ENCODE measurements at regions not wholly inside any gene's neighbourhood (a gene's known extent, or its start where the extent isn't known, plus 50 kb on each side); places are given as distances from the start of the nearest gene placed in this dataset.

- Mint-ChIP-seq H3K36me3 (no peaks in the 10 kb centered on the region), H3K4me1 (peaks cover 0 to 9% (median under 1%) of the 10 kb centered on the region in 4 donors), H3K27me3 (peaks cover 46% of the 10 kb centered on the region), H3K27ac (no peak overlapping the region), H3K9me3 (peaks cover 0 to 11% (median 2%) of the 10 kb centered on the region in 7 donors), H3K4me3 (peak overlapping the region in 1 of 4 donors; percentile 29)
- DNase-seq (no peak), ATAC-seq (ENCODE audit: low read depth in 2 of 2) (no peak)
- Histone ChIP-seq H3K9me3 (ENCODE audit: control insufficient read depth in 2 of 2, low read length in 2 of 2) (no peaks in the 10 kb centered on the region), H3K4me3 (ENCODE audit: low read depth, low read length) (no peak overlapping the region), H3K36me3 (ENCODE audit: control insufficient read depth, insufficient read depth, low read length) (no peaks in the 10 kb centered on the region), H3K4me1 (ENCODE audit: control insufficient read depth, insufficient read depth, low read length, poor library complexity, severe bottlenecking) (no peaks in the 10 kb centered on the region), H3K27ac (ENCODE audit: insufficient read depth, low read length, poor library complexity, severe bottlenecking) (no peak overlapping the region), H3K27me3 (ENCODE audit: control insufficient read depth, insufficient read depth, low read length) (peaks cover 7% of the 10 kb centered on the region)
Observed at GRCh38 chr13:107866032-107866940, 349.1 kb downstream of the LIG4 start.

GRCh38 chr13:107865643-107866031 is 349.7 kb downstream of the LIG4 start:
- H3K4me1 Mint-ChIP-seq = peaks cover 0 to 9% (median under 1%) of the 10 kb centered on the region in 4 donors
- Histone ChIP-seq H3K27ac (ENCODE audit: insufficient read depth, low read length, poor library complexity, severe bottlenecking) (no peak overlapping the region), H3K27me3 (ENCODE audit: control insufficient read depth, insufficient read depth, low read length) (peaks cover 7% of the 10 kb centered on the region), H3K4me3 (ENCODE audit: low read depth, low read length) (no peak overlapping the region), H3K36me3 (ENCODE audit: control insufficient read depth, insufficient read depth, low read length) (no peaks in the 10 kb centered on the region), H3K4me1 (ENCODE audit: control insufficient read depth, insufficient read depth, low read length, poor library complexity, severe bottlenecking) (no peaks in the 10 kb centered on the region), H3K9me3 (ENCODE audit: control insufficient read depth in 2 of 2, low read length in 2 of 2) (no peaks in the 10 kb centered on the region)
- H3K27ac Mint-ChIP-seq = no peak overlapping the region
- no peak for ATAC-seq (ENCODE audit: low read depth in 2 of 2)
- no peaks in the 10 kb centered on the region for H3K36me3 Mint-ChIP-seq
- peaks cover 43% of the 10 kb centered on the region for H3K27me3 Mint-ChIP-seq
- DNase-seq = no peak
- H3K9me3 Mint-ChIP-seq = peaks cover 0 to 11% (median 2%) of the 10 kb centered on the region in 7 donors
- H3K4me3 Mint-ChIP-seq = no peak overlapping the region

- no peaks in the 10 kb centered on the region for H3K36me3 Mint-ChIP-seq
Observed at GRCh38 chr13:107865318-107865575, 350.1 kb downstream of the LIG4 start.

GRCh38 chr13:107864543-107865317 is 350.6 kb downstream of the LIG4 start:
- Histone ChIP-seq H3K4me3 (ENCODE audit: low read depth, low read length) (no peak overlapping the region), H3K36me3 (ENCODE audit: control insufficient read depth, insufficient read depth, low read length) (no peaks in the 10 kb centered on the region), H3K27ac (ENCODE audit: insufficient read depth, low read length, poor library complexity, severe bottlenecking) (no peak overlapping the region), H3K4me1 (ENCODE audit: control insufficient read depth, insufficient read depth, low read length, poor library complexity, severe bottlenecking) (no peaks in the 10 kb centered on the region), H3K27me3 (ENCODE audit: control insufficient read depth, insufficient read depth, low read length) (peaks cover 7% of the 10 kb centered on the region), H3K9me3 (ENCODE audit: control insufficient read depth in 2 of 2, low read length in 2 of 2) (no peaks in the 10 kb centered on the region)
- no peak overlapping the region for H3K27ac Mint-ChIP-seq
- H3K9me3 Mint-ChIP-seq = peaks cover 0 to 11% (median 5%) of the 10 kb centered on the region in 7 donors
- peaks cover 0 to 9% (median under 1%) of the 10 kb centered on the region in 4 donors for H3K4me1 Mint-ChIP-seq
- ATAC-seq (ENCODE audit: low read depth in 2 of 2) = no peak
- peak in 1 of 3 donors; percentile 14 for DNase-seq
- H3K4me3 Mint-ChIP-seq = no peak overlapping the region
- peaks cover 35% of the 10 kb centered on the region for H3K27me3 Mint-ChIP-seq
- no peaks in the 10 kb centered on the region for H3K36me3 Mint-ChIP-seq

More at GRCh38 chr13:107865318-107865575, 350.1 kb downstream of the LIG4 start:
- Mint-ChIP-seq H3K27me3 (peaks cover 40% of the 10 kb centered on the region), H3K27ac (no peak overlapping the region), H3K4me3 (peak overlapping the region in 1 of 4 donors; percentile 10), H3K9me3 (peaks cover 0 to 11% (median 2%) of the 10 kb centered on the region in 7 donors), H3K4me1 (peaks cover 0 to 9% (median under 1%) of the 10 kb centered on the region in 4 donors)
- DNase-seq (no peak), ATAC-seq (ENCODE audit: low read depth in 2 of 2) (no peak)
- H3K4me1 ChIP-seq (ENCODE audit: control insufficient read depth, insufficient read depth, low read length, poor library complexity, severe bottlenecking) = no peaks in the 10 kb centered on the region
- no peak overlapping the region for H3K27ac ChIP-seq (ENCODE audit: insufficient read depth, low read length, poor library complexity, severe bottlenecking)
- no peak overlapping the region for H3K4me3 ChIP-seq (ENCODE audit: low read depth, low read length)
- H3K27me3 ChIP-seq (ENCODE audit: control insufficient read depth, insufficient read depth, low read length) = peaks cover 7% of the 10 kb centered on the region
- no peaks in the 10 kb centered on the region for H3K9me3 ChIP-seq (ENCODE audit: control insufficient read depth in 2 of 2, low read length in 2 of 2)
- no peaks in the 10 kb centered on the region for H3K36me3 ChIP-seq (ENCODE audit: control insufficient read depth, insufficient read depth, low read length)

GRCh38 chr13:107860284-107860683 is 355.1 kb downstream of the LIG4 start:
- Histone ChIP-seq H3K27ac (ENCODE audit: insufficient read depth, low read length, poor library complexity, severe bottlenecking) (no peak overlapping the region), H3K4me1 (ENCODE audit: control insufficient read depth, insufficient read depth, low read length, poor library complexity, severe bottlenecking) (no peaks in the 10 kb centered on the region), H3K4me3 (ENCODE audit: low read depth, low read length) (no peak overlapping the region), H3K36me3 (ENCODE audit: control insufficient read depth, insufficient read depth, low read length) (no peaks in the 10 kb centered on the region), H3K27me3 (ENCODE audit: control insufficient read depth, insufficient read depth, low read length) (peaks cover 3% of the 10 kb centered on the region), H3K9me3 (ENCODE audit: control insufficient read depth in 2 of 2, low read length in 2 of 2) (no peaks in the 10 kb centered on the region)
- no peak for ATAC-seq (ENCODE audit: low read depth in 2 of 2)
- H3K27me3 Mint-ChIP-seq = peaks cover 11% of the 10 kb centered on the region
- H3K36me3 Mint-ChIP-seq = no peaks in the 10 kb centered on the region
- peaks cover 0 to 13% (median 5%) of the 10 kb centered on the region in 7 donors for H3K9me3 Mint-ChIP-seq
- H3K27ac Mint-ChIP-seq = no peak overlapping the region
- no peak overlapping the region for H3K4me3 Mint-ChIP-seq
- H3K4me1 Mint-ChIP-seq = peaks cover 0 to 2% (median 0%) of the 10 kb centered on the region in 4 donors
- DNase-seq = no peak

- H3K4me1 ChIP-seq (ENCODE audit: control insufficient read depth, insufficient read depth, low read length, poor library complexity, severe bottlenecking) = no peaks in the 10 kb centered on the region
- Mint-ChIP-seq H3K27me3 (no peaks in the 10 kb centered on the region), H3K4me1 (no peaks in the 10 kb centered on the region), H3K27ac (no peak overlapping the region), H3K9me3 (peaks cover 0 to 5% (median 1%) of the 10 kb centered on the region in 7 donors), H3K4me3 (no peak overlapping the region), H3K36me3 (no peaks in the 10 kb centered on the region)
- H3K4me3 ChIP-seq (ENCODE audit: low read depth, low read length) = no peak overlapping the region
- no peak for ATAC-seq (ENCODE audit: low read depth in 2 of 2)
- no peak for DNase-seq
- H3K36me3 ChIP-seq (ENCODE audit: control insufficient read depth, insufficient read depth, low read length) = no peaks in the 10 kb centered on the region
- H3K27me3 ChIP-seq (ENCODE audit: control insufficient read depth, insufficient read depth, low read length) = no peaks in the 10 kb centered on the region
- no peak overlapping the region for H3K27ac ChIP-seq (ENCODE audit: insufficient read depth, low read length, poor library complexity, severe bottlenecking)
- no peaks in the 10 kb centered on the region for H3K9me3 ChIP-seq (ENCODE audit: control insufficient read depth in 2 of 2, low read length in 2 of 2)
Observed at GRCh38 chr13:107854880-107855279, 360.5 kb downstream of the LIG4 start.

GRCh38 chr13:107852072-107852471 is 363.3 kb downstream of the LIG4 start:
- H3K4me1 ChIP-seq (ENCODE audit: control insufficient read depth, insufficient read depth, low read length, poor library complexity, severe bottlenecking) = no peaks in the 10 kb centered on the region
- no peaks in the 10 kb centered on the region for H3K9me3 ChIP-seq (ENCODE audit: control insufficient read depth in 2 of 2, low read length in 2 of 2)
- no peak overlapping the region for H3K4me3 ChIP-seq (ENCODE audit: low read depth, low read length)
- H3K36me3 ChIP-seq (ENCODE audit: control insufficient read depth, insufficient read depth, low read length) = no peaks in the 10 kb centered on the region
- H3K27me3 ChIP-seq (ENCODE audit: control insufficient read depth, insufficient read depth, low read length) = no peaks in the 10 kb centered on the region
- Mint-ChIP-seq H3K4me3 (peak overlapping the region in 1 of 4 donors; percentile 5), H3K9me3 (peaks cover 0 to 7% (median 1%) of the 10 kb centered on the region in 7 donors), H3K27me3 (no peaks in the 10 kb centered on the region), H3K36me3 (no peaks in the 10 kb centered on the region), H3K27ac (no peak overlapping the region), H3K4me1 (no peaks in the 10 kb centered on the region)
- H3K27ac ChIP-seq (ENCODE audit: insufficient read depth, low read length, poor library complexity, severe bottlenecking) = no peak overlapping the region
- ATAC-seq (ENCODE audit: low read depth in 2 of 2) (no peak), DNase-seq (no peak)

All from CD4-positive, CD25-positive, alpha-beta regulatory T cell (primary cell).